UCSD-AML1 (cell line): ENCODE measurements at regions not wholly inside any gene's neighbourhood (a gene's known extent, or its start where the extent isn't known, plus 50 kb on each side); places are given as distances from the start of the nearest gene placed in this dataset.

ENCODE experiments used
- DNase-seq: peaks from one replicate; lab custom pipeline; 2025; ENCODE audit not compliant: unreplicated experiment; lab: John Stamatoyannopoulos, UW

GRCh38 chr18:78511666-78512601 lies 467.7 kb upstream of the SALL3 start:
- no peak for DNase-seq

DNA sequence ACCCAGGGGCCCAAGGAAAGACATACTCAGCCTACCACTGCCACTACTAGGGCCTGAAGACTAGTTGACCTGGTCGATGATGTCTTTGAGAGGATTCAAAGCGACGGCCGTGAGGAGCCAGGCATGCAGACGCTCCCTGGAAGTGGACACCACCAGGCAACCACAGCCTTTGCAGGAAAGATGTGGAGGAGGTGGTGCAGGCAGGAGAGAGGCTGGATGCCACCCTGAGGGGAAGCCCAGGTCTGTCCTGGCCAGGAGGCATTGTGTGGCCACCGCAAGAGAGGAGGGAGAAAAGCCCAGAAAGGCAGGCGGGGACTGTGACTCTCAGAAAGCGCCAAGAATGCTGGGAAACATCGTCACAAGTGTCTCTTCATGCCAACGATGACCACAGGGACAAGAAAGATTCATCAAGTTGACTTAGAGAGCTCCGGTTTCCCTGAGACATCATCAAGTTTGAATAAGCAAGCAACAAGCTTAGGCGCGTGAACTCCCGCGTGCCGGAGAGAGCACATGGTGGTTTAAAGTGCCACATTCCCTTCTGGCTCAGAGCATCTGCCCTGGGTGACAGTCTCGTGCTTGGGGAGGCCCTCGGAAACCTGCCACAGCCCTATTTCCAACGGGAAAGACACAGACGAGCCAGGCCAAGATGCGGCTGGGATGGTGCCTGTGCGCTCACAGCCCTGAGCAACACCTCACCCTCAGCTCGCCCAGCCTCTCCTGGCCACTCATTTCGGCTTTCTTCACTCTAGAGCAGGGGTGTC lies 464.5 kb upstream of the SALL3 start:
- no peak for DNase-seq

- DNase-seq, result no peak
Measured at GRCh38 chr18:78517328-78517727, 462.3 kb upstream of the SALL3 start.

DNA sequence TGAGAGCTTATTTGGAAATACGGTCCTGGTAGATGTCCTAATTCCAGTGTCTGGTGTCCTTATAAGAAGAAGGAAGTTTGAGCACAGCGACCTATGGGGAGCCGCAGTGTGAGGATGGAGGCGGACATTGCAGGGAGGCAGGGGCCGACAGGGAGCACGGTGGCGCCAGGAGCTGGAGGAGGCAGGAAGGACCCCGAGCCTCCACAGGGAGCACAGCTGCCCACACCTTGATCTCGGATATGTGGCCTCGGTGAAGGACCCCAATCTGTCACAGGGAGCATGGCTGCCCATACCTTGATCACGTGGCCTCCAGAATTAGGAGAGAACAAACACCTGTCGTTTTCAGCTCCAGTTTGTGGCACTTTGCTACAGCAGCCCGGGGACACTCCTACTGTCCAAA lies 461.6 kb upstream of the SALL3 start:
- no peak for DNase-seq

DNA sequence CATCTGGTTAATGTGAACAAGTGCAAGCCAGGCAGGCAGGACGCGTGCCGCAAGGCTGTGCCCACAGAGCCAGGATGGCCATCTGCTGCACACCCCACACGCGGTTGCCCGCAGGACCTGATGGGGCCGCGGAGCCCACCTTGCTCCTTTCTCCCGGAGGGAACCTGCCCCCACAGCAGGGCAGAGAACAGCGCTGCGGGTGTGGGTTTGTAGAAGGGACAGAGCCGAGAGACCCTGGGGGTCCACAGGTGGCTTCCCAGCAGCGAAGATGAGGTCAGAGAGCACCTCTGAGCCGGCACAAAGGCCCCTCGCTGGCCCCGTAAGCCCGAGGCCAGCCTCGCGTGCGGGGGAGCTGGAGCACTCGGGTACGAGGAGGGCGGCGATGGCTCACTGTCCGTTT lies 460.8 kb upstream of the SALL3 start:
- no peak for DNase-seq

- no peak for DNase-seq
Measured at GRCh38 chr18:78519394-78520062, 460.1 kb upstream of the SALL3 start.

GRCh38 chr18:78521136-78521535 lies 458.5 kb upstream of the SALL3 start:
- no peak for DNase-seq

- DNase-seq, result no peak
Measured at GRCh38 chr18:78521744-78522143, 457.9 kb upstream of the SALL3 start.

GRCh38 chr18:78522507-78522906 lies 457.1 kb upstream of the SALL3 start:
- no peak for DNase-seq

- no peak for DNase-seq
Measured at GRCh38 chr18:78523850-78524249, 455.8 kb upstream of the SALL3 start.

DNA sequence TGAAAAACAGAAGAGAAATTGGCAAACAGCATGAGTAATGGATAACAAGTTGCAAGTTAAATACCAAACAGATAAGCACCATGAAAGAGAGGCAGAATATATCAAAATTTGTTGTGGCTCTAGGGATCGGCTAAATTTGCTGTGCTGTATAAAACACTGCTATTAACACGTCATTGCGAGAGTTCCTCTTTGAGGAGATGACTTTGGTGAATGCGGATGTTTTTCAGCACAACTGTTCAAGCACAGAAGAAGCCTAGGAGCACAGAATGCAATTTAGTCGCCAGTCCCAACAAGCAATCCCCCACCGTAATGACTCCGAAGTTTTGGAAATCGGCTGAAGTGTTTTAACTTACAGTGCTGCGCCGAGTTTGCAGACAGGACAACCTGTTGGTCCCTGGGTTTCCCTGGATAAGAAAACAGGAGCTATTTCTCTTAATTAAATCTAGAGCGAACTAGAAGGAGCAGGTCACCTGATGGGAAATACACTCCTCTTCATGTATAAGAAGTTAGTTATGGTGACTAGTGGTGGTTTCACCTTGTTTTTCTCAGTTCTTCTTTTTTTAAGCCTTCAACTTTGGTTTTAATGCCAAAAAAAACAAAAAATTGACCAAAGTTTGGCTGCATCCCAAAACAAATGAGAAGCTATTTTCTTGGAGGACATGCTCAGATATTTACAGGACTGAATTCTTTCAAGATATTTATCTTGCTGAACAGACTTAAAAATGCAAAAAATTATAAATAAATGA lies 454.1 kb upstream of the SALL3 start:
- DNase-seq, result no peak

- no peak for DNase-seq
Measured at GRCh38 chr18:78526275-78526674, 453.3 kb upstream of the SALL3 start.

DNA sequence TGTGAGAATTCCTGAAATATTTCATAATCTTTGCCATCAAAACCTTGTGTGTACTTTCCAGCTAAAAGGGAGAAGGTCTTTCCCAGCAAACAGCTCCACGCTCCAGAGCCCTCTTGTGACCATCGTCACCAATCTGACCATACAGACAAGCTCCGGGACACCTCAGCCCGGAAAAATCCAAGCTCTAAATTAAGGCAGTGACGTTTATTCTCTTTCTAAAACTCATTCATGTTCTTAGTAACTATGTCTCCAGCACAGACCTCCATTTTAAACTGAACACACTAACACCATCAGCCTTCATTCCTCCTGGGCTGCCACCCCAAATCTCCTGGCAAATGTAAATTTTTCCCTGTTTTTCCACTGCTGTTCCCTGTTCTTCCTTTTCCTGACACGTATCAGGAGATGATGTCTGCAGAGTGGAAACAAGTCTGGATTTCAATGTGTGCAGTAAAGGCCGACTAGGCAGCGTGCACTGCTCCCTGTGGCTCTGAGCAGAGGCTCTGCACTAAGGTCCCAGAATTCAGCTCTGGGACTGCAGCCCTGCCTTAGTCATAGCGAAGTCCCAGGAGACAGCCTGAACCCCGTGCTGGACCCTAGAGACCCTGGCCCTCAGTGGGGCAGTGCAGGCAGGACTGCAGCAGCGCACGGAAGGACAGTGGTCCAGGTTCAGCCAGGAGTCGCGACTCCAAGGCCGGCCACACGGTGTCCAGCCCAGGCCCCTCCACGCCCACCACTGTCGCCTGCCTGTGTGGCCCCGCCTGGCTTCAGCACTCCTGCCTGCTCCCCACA lies 452.5 kb upstream of the SALL3 start:
- no peak for DNase-seq

DNA sequence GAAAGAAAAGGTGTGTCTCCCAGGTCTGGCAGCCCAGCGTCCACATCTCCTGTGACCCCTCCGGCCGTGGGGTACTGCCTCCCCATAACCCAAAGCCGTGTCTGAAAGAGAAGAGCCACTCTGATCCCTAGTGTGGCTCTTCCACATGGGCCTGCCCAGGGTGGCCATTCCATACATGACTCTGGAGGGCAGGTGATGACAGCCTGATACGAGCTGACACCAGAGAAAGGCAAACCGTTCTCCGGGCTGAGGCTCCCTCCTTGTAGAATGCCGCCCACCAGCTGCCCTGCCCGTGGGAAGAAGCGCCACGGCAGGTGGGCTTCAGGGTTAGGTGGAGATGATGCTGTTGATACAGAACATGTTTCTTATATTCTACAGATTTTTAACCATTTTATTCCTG lies 451.6 kb upstream of the SALL3 start:
- DNase-seq, result no peak

- DNase-seq, result no peak
Measured at GRCh38 chr18:78528411-78529258, 451.0 kb upstream of the SALL3 start.

DNA sequence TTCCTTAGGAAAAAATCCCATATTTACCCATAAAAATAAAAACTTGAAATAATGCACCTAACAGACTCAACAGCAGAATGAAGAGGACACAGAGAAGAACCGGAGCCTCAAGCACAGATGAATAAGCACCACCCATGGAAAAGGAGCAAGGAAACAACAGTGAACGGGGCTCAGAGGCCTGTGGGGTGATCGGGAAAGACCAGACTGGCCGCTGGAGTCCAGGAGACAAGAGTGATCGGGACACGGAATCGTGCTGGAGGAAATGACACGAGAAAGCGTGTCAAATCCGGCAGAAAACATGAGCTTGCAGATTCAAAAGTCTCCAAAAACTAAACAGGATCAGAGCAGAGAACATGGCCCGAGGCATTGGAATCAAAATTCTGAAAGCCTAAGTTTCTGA lies 448.0 kb upstream of the SALL3 start:
- DNase-seq, result no peak

- DNase-seq, result no peak
Measured at GRCh38 chr18:78538669-78539440, 440.8 kb upstream of the SALL3 start.
